ENCODE measurements at regions not wholly inside any gene's neighbourhood (a gene's known extent, or its start where the extent isn't known, plus 50 kb on each side); places are given as distances from the start of the nearest gene placed in this dataset.

- H3K27me3 ChIP-seq (replicated peaks; ENCODE audit: insufficient read depth, low read depth, low read length, poor library complexity): no peaks in the 10 kb centered on the region
- intact Hi-C loops (cut with micrococcal nuclease; ENCODE audit: unreplicated experiment): no loop called here
- no peaks in the 10 kb centered on the region for H3K36me3 ChIP-seq (ENCODE audit: insufficient read depth, low read length, poor library complexity, severe bottlenecking)
- no peaks in the 10 kb centered on the region for H3K9me3 ChIP-seq (ENCODE audit: low read depth, low read length, poor library complexity, severe bottlenecking)
- DNase-seq (ENCODE audit: low spot score): no peak
- H3K4me1 ChIP-seq (ENCODE audit: insufficient read depth, low read length, poor library complexity, severe bottlenecking): no peaks in the 10 kb centered on the region
- BruUV-seq (replicated peaks): no TSS peak
- ChIA-PET POLR2A (ENCODE audit: low non-redundant PET) (no interaction called here), CTCF (no interaction called here)
- no peak overlapping the region for H3K4me3 ChIP-seq (ENCODE audit: low read depth, low read length, poor library complexity, severe bottlenecking)
- H3K27ac ChIP-seq (ENCODE audit: low read depth, low read length, poor library complexity, severe bottlenecking): no peak overlapping the region
- TF ChIP-seq, protein P1, sequence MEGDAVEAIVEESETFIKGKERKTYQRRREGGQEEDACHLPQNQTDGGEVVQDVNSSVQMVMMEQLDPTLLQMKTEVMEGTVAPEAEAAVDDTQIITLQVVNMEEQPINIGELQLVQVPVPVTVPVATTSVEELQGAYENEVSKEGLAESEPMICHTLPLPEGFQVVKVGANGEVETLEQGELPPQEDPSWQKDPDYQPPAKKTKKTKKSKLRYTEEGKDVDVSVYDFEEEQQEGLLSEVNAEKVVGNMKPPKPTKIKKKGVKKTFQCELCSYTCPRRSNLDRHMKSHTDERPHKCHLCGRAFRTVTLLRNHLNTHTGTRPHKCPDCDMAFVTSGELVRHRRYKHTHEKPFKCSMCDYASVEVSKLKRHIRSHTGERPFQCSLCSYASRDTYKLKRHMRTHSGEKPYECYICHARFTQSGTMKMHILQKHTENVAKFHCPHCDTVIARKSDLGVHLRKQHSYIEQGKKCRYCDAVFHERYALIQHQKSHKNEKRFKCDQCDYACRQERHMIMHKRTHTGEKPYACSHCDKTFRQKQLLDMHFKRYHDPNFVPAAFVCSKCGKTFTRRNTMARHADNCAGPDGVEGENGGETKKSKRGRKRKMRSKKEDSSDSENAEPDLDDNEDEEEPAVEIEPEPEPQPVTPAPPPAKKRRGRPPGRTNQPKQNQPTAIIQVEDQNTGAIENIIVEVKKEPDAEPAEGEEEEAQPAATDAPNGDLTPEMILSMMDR (conservative IDR thresholded peaks at IDR 0.05; ENCODE audit: low read depth, low read length): no peak
- TF ChIP-seq EZH2 (IDR thresholded peaks at IDR 0.05; ENCODE audit: borderline replicate concordance, low read depth, low read length, poor library complexity, severe bottlenecking): no peak
Observed at GRCh38 chr13:69566104-69566716, 541.4 kb upstream of the ATXN8OS start.

DNA sequence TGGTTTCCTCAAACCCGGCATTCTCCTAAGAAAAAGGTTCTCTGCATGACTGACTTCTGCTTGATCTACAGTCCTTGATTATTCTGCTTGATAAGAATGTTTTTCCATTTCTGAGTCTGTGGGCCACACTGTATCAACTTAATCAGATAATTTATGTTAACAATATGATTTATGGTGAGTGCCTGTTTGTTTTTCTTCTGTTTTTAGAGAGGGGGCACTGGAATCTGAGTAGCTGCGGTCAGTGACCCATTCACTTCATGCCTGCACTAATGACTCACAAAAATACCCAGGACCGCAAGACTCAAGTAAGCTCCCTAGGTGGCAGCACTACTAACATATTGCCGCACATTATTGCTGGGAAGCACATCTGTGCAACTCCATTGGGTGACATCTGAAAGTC, 542.3 kb upstream of the ATXN8OS start:
- TF ChIP-seq EZH2 (IDR thresholded peaks at IDR 0.05; ENCODE audit: borderline replicate concordance, low read depth, low read length, poor library complexity, severe bottlenecking): no peak
- TF ChIP-seq, protein P1 (conservative IDR thresholded peaks at IDR 0.05; ENCODE audit: low read depth, low read length): peak; percentile 54
- POLR2A ChIA-PET (ENCODE audit: low non-redundant PET): no interaction called here
- no TSS peak for BruUV-seq (replicated peaks)
- intact Hi-C loops (cut with micrococcal nuclease; ENCODE audit: unreplicated experiment): no loop called here
- H3K36me3 ChIP-seq (ENCODE audit: insufficient read depth, low read length, poor library complexity, severe bottlenecking): no peaks in the 10 kb centered on the region
- CTCF ChIA-PET: no interaction called here
- no peaks in the 10 kb centered on the region for H3K9me3 ChIP-seq (ENCODE audit: low read depth, low read length, poor library complexity, severe bottlenecking)
- H3K4me1 ChIP-seq (ENCODE audit: insufficient read depth, low read length, poor library complexity, severe bottlenecking): no peaks in the 10 kb centered on the region
- H3K4me3 ChIP-seq (ENCODE audit: low read depth, low read length, poor library complexity, severe bottlenecking): no peak overlapping the region
- DNase-seq (ENCODE audit: low spot score): peak; percentile 43
- H3K27me3 ChIP-seq (replicated peaks; ENCODE audit: insufficient read depth, low read depth, low read length, poor library complexity): no peaks in the 10 kb centered on the region
- no peak overlapping the region for H3K27ac ChIP-seq (ENCODE audit: low read depth, low read length, poor library complexity, severe bottlenecking)

- POLR2A ChIA-PET (ENCODE audit: low non-redundant PET): no interaction called here
- H3K36me3 ChIP-seq (ENCODE audit: insufficient read depth, low read length, poor library complexity, severe bottlenecking): no peaks in the 10 kb centered on the region
- no peak for DNase-seq (ENCODE audit: low spot score)
- H3K27me3 ChIP-seq (replicated peaks; ENCODE audit: insufficient read depth, low read depth, low read length, poor library complexity): no peaks in the 10 kb centered on the region
- H3K4me1 ChIP-seq (ENCODE audit: insufficient read depth, low read length, poor library complexity, severe bottlenecking): no peaks in the 10 kb centered on the region
- H3K4me3 ChIP-seq (ENCODE audit: low read depth, low read length, poor library complexity, severe bottlenecking): no peak overlapping the region
- no peak overlapping the region for H3K27ac ChIP-seq (ENCODE audit: low read depth, low read length, poor library complexity, severe bottlenecking)
- no peaks in the 10 kb centered on the region for H3K9me3 ChIP-seq (ENCODE audit: low read depth, low read length, poor library complexity, severe bottlenecking)
- CTCF ChIA-PET: no interaction called here
- TF ChIP-seq, protein P1 (conservative IDR thresholded peaks at IDR 0.05; ENCODE audit: low read depth, low read length): no peak
- no peak for TF ChIP-seq EZH2 (IDR thresholded peaks at IDR 0.05; ENCODE audit: borderline replicate concordance, low read depth, low read length, poor library complexity, severe bottlenecking)
- intact Hi-C loops (cut with micrococcal nuclease; ENCODE audit: unreplicated experiment): no loop called here
- BruUV-seq (replicated peaks): no TSS peak
Observed at GRCh38 chr13:69556540-69557196, 551.0 kb upstream of the ATXN8OS start.

Data from A673 (cell line).